ENCODE measurements at regions not wholly inside any gene's neighbourhood (a gene's known extent, or its start where the extent isn't known, plus 50 kb on each side); places are given as distances from the start of the nearest gene placed in this dataset.

GRCh38 chr11:26032241-26032640, 299.7 kb upstream of the ANO3 start:
- 34% methylated on average over 2 of the region's 2 CpGs for WGBS, 2 donors
- Histone ChIP-seq H3K36me3 (no peaks in the 10 kb centered on the region), H3K9me3 (no peaks in the 10 kb centered on the region), H3K27ac (no peak overlapping the region), H3K27me3 (no peaks in the 10 kb centered on the region), H3K4me3 (no peak overlapping the region), H3K4me1 (no peaks in the 10 kb centered on the region)
- no peak for DNase-seq
- intact Hi-C loops (cut with DNase I) = no loop called here
- no peak for TF ChIP-seq POLR2A (IDR thresholded peaks at IDR 0.05)
- TF ChIP-seq, protein P1, sequence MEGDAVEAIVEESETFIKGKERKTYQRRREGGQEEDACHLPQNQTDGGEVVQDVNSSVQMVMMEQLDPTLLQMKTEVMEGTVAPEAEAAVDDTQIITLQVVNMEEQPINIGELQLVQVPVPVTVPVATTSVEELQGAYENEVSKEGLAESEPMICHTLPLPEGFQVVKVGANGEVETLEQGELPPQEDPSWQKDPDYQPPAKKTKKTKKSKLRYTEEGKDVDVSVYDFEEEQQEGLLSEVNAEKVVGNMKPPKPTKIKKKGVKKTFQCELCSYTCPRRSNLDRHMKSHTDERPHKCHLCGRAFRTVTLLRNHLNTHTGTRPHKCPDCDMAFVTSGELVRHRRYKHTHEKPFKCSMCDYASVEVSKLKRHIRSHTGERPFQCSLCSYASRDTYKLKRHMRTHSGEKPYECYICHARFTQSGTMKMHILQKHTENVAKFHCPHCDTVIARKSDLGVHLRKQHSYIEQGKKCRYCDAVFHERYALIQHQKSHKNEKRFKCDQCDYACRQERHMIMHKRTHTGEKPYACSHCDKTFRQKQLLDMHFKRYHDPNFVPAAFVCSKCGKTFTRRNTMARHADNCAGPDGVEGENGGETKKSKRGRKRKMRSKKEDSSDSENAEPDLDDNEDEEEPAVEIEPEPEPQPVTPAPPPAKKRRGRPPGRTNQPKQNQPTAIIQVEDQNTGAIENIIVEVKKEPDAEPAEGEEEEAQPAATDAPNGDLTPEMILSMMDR (IDR thresholded peaks at IDR 0.05) = no peak

GRCh38 chr11:26035696-26036095, 296.2 kb upstream of the ANO3 start:
- H3K27ac ChIP-seq = no peak overlapping the region
- H3K36me3 ChIP-seq = no peaks in the 10 kb centered on the region
- 71 to 86% methylated on average over 5 to 6 of the region's 6 CpGs for WGBS, 2 donors
- H3K27me3 ChIP-seq = no peaks in the 10 kb centered on the region
- H3K9me3 ChIP-seq = no peaks in the 10 kb centered on the region
- no peak for TF ChIP-seq POLR2A (IDR thresholded peaks at IDR 0.05)
- TF ChIP-seq, protein P1 (IDR thresholded peaks at IDR 0.05) = no peak
- intact Hi-C loops (cut with DNase I) = no loop called here
- no peaks in the 10 kb centered on the region for H3K4me1 ChIP-seq
- DNase-seq = no peak
- H3K4me3 ChIP-seq = no peak overlapping the region

DNA sequence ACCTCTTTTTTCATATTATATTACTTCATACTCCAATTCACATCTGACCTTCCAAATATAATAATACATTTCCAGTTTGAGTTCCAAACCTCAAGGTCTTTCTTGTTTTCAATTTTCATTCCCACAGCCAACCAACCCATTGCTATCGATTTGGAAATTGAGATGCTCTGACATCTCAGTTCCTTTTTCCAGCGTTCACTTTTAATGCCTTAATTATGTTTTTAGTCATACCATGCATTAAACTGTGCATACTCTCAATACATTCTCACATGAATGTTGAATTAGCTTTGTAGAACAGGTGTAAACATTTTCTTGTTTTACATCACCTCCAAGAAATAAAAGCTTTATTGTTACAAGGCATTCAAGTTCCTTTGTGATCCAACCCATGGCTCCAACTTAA, 294.2 kb upstream of the ANO3 start:
- intact Hi-C loops (cut with DNase I) = no loop called here
- Histone ChIP-seq H3K27ac (no peak overlapping the region), H3K9me3 (no peaks in the 10 kb centered on the region), H3K27me3 (no peaks in the 10 kb centered on the region), H3K4me3 (no peak overlapping the region), H3K4me1 (no peaks in the 10 kb centered on the region), H3K36me3 (no peaks in the 10 kb centered on the region)
- no peak for DNase-seq
- WGBS, 2 donors = 79 to 83% methylated on average over 2 of the region's 2 CpGs
- TF ChIP-seq, protein P1 (IDR thresholded peaks at IDR 0.05) = no peak
- TF ChIP-seq POLR2A (IDR thresholded peaks at IDR 0.05) = no peak

DNA sequence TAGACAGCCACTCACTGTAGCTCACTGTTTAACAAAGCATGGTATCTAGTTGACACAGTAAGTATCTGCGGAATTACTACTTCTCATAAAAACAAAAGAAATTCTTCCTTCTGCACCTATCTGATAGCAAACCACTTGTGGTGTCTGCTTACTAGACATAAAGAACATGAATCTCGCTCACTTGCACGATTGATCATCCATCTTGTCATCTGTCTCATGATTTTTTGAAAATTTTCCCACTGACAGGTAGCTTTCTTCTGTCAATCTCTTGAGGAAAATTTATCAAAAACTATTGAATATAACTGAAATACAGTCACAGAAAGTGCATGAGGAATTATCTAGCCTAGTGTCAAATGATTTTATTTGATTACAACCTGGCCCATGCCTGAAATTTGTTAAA, 291.6 kb upstream of the ANO3 start:
- Histone ChIP-seq H3K4me3 (no peak overlapping the region), H3K36me3 (no peaks in the 10 kb centered on the region), H3K27me3 (no peaks in the 10 kb centered on the region), H3K27ac (no peak overlapping the region), H3K4me1 (no peaks in the 10 kb centered on the region), H3K9me3 (no peaks in the 10 kb centered on the region)
- no peak for TF ChIP-seq POLR2A (IDR thresholded peaks at IDR 0.05)
- TF ChIP-seq, protein P1 (IDR thresholded peaks at IDR 0.05) = no peak
- WGBS, 2 donors = 60 to 61% methylated on average over 3 of the region's 3 CpGs
- DNase-seq = no peak
- intact Hi-C loops (cut with DNase I) = no loop called here

DNA sequence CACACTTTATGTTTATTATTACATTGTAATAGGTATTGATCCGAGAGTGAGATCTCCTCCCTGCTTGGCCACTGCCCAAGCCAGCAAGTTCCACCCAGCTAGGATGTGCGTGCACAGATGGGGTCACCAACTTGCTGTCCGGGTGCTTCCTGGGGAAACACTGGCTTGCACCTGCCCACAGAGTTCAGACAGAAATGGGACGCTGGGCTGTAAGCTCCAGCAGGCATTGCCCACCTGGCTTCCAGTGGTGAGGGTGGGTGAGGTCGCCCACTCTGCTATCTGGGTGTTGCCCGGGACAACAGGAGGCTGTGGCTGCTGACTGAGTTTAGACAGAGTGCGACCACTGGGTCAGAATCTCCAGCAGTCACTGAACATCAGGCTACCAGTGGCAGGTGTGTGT, 289.8 kb upstream of the ANO3 start:
- Histone ChIP-seq H3K27ac (no peak overlapping the region), H3K4me3 (no peak overlapping the region), H3K4me1 (no peaks in the 10 kb centered on the region), H3K36me3 (no peaks in the 10 kb centered on the region), H3K27me3 (no peaks in the 10 kb centered on the region), H3K9me3 (no peaks in the 10 kb centered on the region)
- TF ChIP-seq, protein P1 (IDR thresholded peaks at IDR 0.05) = no peak
- TF ChIP-seq POLR2A (IDR thresholded peaks at IDR 0.05) = no peak
- no peak for DNase-seq
- 75 to 76% methylated on average over 5 to 6 of the region's 7 CpGs for WGBS, 2 donors
- intact Hi-C loops (cut with DNase I) = no loop called here
